HepG2 (cell line): ENCODE measurements at regions not wholly inside any gene's neighbourhood (a gene's known extent, or its start where the extent isn't known, plus 50 kb on each side); places are given as distances from the start of the nearest gene placed in this dataset.
A peak's percentile ranks its signal among the peaks of the same experiment; 100 is the strongest.

Experiments
- ATAC-seq: fragments of 200-7000 bp; cut with Tn5 transposase; 3 replicates; pipeline ENCODE4 v1.9.1; 2020; ENCODE audit warnings: mild to moderate bottlenecking, moderate library complexity
- BruUV-seq: library from RNA; stranded (reverse); fragments of 400-500 nt; replicated peaks from 2 replicates; lab custom pipeline; 2021; lab: Mats Ljungman, UMichigan
- CTCF ChIA-PET: fragments of 300-600 bp; formaldehyde crosslinking; extraction: SDS; loops from one replicate; lab custom pipeline; 2021; ENCODE audit warnings: low total read pairs, inconsistent platforms, low intra/inter-chr PET ratio; lab: Yijun Ruan, JAX
- POLR2A ChIA-PET: fragments of 350-600 bp; sonication (Branson Sonifier 250); formaldehyde crosslinking; loops from one replicate; lab custom pipeline; 2020; ENCODE audit warnings: antibody characterized with exemption, inconsistent platforms; lab: Yijun Ruan, JAX
- DNase-seq: peaks from one replicate; pipeline ENCODE4 v3.0.0-alpha.2; 2015; ENCODE audit warnings: low spot score
- FAIRE-seq: peaks from 3 replicates; lab custom pipeline; 2011; peaks lifted over from hg19 to GRCh38; lab: Jason Lieb, UNC
- H2AFZ ChIP-seq: one replicate; pipeline ENCODE4 v1.6.1; 2011; ENCODE audit warnings: low read length, inconsistent platforms
- H3K27ac ChIP-seq: fragments of 300-600 bp; 3 replicates; pipeline ENCODE4 v1.8.0; 2011; ENCODE audit warnings: mixed run types, mild to moderate bottlenecking, mixed read lengths, low read length, inconsistent platforms; ENCODE audit not compliant: insufficient read depth; ENCODE audit errors: extremely low read length
- H3K27me3 ChIP-seq, 2 experiments: fragments of 200-600 bp in 1 of 2; 2 replicates in 1 of 2; 3 replicates in 1 of 2; pipeline versions ENCODE4 v1.6.0 to v1.8.0; 2011; ENCODE audit warnings: low read length in 2 of 2, mild to moderate bottlenecking in 2 of 2, moderate library complexity in 2 of 2, inconsistent platforms in 1 of 2; ENCODE audit not compliant: insufficient read depth in 2 of 2, control insufficient read depth in 1 of 2
- H3K36me3 ChIP-seq, 2 experiments: fragments of 200-600 bp in 1 of 2; replicated peaks in 1 of 2; 2 replicates in 1 of 2; 3 replicates in 1 of 2; pipeline versions ENCODE4 v1.5.1 to v1.8.0; 2011; ENCODE audit warnings: low read length in 2 of 2, inconsistent platforms in 1 of 2; ENCODE audit not compliant: insufficient read depth in 2 of 2, control insufficient read depth in 1 of 2
- H3K4me1 ChIP-seq: 2 replicates; pipeline ENCODE4 v1.5.1; 2012; ENCODE audit warnings: low read length, inconsistent platforms; ENCODE audit not compliant: insufficient read depth
- H3K4me2 ChIP-seq: 2 replicates; pipeline ENCODE4 v1.6.0; 2011; ENCODE audit warnings: low read depth, low read length, inconsistent platforms
- H3K4me3 ChIP-seq, 3 experiments: fragments of 200-600 bp in 1 of 3; sonication (generic), shearing (Covaris generic) in 1 of 3; replicated peaks in 1 of 3; 2 replicates each; pipeline ENCODE4 v1.5.1; 2011 to 2016; ENCODE audit warnings: low read length in 3 of 3, inconsistent platforms in 2 of 3, low read depth in 2 of 3, mild to moderate bottlenecking in 2 of 3, control low read depth in 1 of 3, mixed read lengths in 1 of 3; ENCODE audit not compliant: insufficient read depth in 1 of 3
- H3K79me2 ChIP-seq: one replicate; pipeline ENCODE4 v1.6.1; 2011; ENCODE audit warnings: low read length, inconsistent platforms; ENCODE audit not compliant: insufficient read depth
- H3K9ac ChIP-seq: 2 replicates; pipeline ENCODE4 v1.6.0; 2011; ENCODE audit warnings: mild to moderate bottlenecking, low read depth, low read length, inconsistent platforms; ENCODE audit not compliant: insufficient read depth
- H3K9me3 ChIP-seq: 2 replicates; pipeline ENCODE4 v1.5.1; 2012; ENCODE audit warnings: mild to moderate bottlenecking, low read length
- H4K20me1 ChIP-seq: 2 replicates; pipeline ENCODE4 v1.6.0; 2011; ENCODE audit warnings: inconsistent platforms, mild to moderate bottlenecking, low read length, moderate library complexity; ENCODE audit not compliant: insufficient read depth
- CEBPG ChIP-seq: IDR thresholded peaks from 2 replicates; pipeline ENCODE4 v1.6.1; 2016
- MIER2 ChIP-seq: IDR thresholded peaks from 2 replicates; pipeline ENCODE4 v1.6.1; 2016; ENCODE audit warnings: missing biosample characterization, missing genetic modification reagents
- REST ChIP-seq, 2 experiments: IDR thresholded peaks; 2 replicates each; pipeline ENCODE4 v1.6.1; 2011 to 2012; ENCODE audit warnings: low read length in 2 of 2, borderline replicate concordance in 1 of 2, low read depth in 1 of 2, mild to moderate bottlenecking in 1 of 2, moderate library complexity in 1 of 2
- SAP130 ChIP-seq: IDR thresholded peaks from 2 replicates; pipeline ENCODE4 v1.6.1; 2016; ENCODE audit warnings: low read depth
- SMARCC2 ChIP-seq: fragments of 450-650 bp; IDR thresholded peaks from 2 replicates; pipeline ENCODE4 v1.6.1; 2017; ENCODE audit warnings: antibody characterized with exemption, mild to moderate bottlenecking
- ZNF180 ChIP-seq: sonication (generic); formaldehyde crosslinking; IDR thresholded peaks from 2 replicates; pipeline ENCODE4 v1.4.0; 2020; ENCODE audit warnings: low read depth, missing genetic modification reagents, borderline replicate concordance
- ZNF367 ChIP-seq: sonication (generic); formaldehyde crosslinking; IDR thresholded peaks from 2 replicates; pipeline ENCODE4 v1.4.0; 2020; ENCODE audit warnings: missing genetic modification reagents, borderline replicate concordance
- ZNF576 ChIP-seq: sonication (generic); formaldehyde crosslinking; IDR thresholded peaks from 2 replicates; pipeline ENCODE4 v1.4.0; 2020; ENCODE audit warnings: mild to moderate bottlenecking, missing genetic modification reagents
- ZNF850 ChIP-seq: sonication (generic); formaldehyde crosslinking; conservative IDR thresholded peaks from 2 replicates; pipeline ENCODE4 v1.9.0; 2021; ENCODE audit warnings: mild to moderate bottlenecking, missing genetic modification reagents
- WGBS: methylation state at CpG from one replicate; pipeline ENCODE4 v1.1.6; 2017; ENCODE audit warnings: low lambda C conversion rate; 5-methylcytosine and 5-hydroxymethylcytosine counted together
- in situ Hi-C: cut with HindIII; loops from 2 replicates; pipeline ENCODE4 v1.10.0; 2017; ENCODE audit warnings: low pct_unique_long_range_greater_than_20kb; ENCODE audit not compliant: extremely low pct_ligation_motif_present
- intact Hi-C: fragments of 100-400 bp; cut with micrococcal nuclease; formaldehyde crosslinking; loops from one replicate; pipeline ENCODE4 v1.10.0; 2022; ENCODE audit not compliant: unreplicated experiment
- TF ChIP-seq, protein P1 (sequence below): sonication (generic); formaldehyde crosslinking; conservative IDR thresholded peaks from 2 replicates; pipeline ENCODE4 v1.8.1; 2023; ENCODE audit warnings: missing genetic modification reagents

GRCh38 chr7:131194070-131194865 is 133.4 kb upstream of the MKLN1 start (continued):
- TF ChIP-seq SMARCC2 (no peak), ZNF367 (no peak), CEBPG (CRISPR knock-in tag) (peak; percentile 52), ZNF850 (no peak), ZNF576 (CRISPR knock-in tag) (no peak)
- TF ChIP-seq, all 625 proteins: peak for 3

DNA sequence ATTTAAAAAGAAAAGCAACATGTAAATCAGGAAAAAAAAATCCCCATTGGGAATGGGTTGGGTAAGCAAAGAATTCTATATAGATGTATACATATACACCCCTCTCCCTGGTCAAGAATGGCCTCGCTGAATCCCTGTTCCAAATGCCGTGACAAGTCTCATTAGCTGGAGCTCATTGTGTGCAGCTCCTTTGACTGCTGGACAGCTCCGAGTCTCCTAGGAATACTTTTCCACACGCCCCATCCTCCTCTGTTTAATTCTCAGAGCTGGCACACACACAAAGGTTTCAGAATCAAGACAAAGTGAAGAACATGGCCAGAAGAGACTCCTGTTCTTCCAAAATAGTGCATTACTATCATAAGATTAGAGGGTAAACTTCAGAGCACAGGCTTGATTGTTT is 130.9 kb upstream of the MKLN1 start:
- TF ChIP-seq SAP130 (CRISPR knock-in tag) = 0 out of 2 replicates have a peak, but pooled peaks have one; percentile 19
- TF ChIP-seq MIER2 (CRISPR knock-in tag) = peak; percentile 93
- TF ChIP-seq, protein P1, sequence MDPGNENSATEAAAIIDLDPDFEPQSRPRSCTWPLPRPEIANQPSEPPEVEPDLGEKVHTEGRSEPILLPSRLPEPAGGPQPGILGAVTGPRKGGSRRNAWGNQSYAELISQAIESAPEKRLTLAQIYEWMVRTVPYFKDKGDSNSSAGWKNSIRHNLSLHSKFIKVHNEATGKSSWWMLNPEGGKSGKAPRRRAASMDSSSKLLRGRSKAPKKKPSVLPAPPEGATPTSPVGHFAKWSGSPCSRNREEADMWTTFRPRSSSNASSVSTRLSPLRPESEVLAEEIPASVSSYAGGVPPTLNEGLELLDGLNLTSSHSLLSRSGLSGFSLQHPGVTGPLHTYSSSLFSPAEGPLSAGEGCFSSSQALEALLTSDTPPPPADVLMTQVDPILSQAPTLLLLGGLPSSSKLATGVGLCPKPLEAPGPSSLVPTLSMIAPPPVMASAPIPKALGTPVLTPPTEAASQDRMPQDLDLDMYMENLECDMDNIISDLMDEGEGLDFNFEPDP (CRISPR knock-in tag) = 0 out of 2 replicates have a peak, but pooled peaks have one; percentile 32
- no peak for TF ChIP-seq ZNF180 (CRISPR knock-in tag)
- peak; percentile 65 to 95 for TF ChIP-seq REST (IDR thresholded peaks at IDR 0.05; ENCODE audit: borderline replicate concordance in 1 of 2, low read depth in 1 of 2, low read length in 2 of 2)
- H3K4me1 ChIP-seq = no peaks in the 10 kb centered on the region
- no peak overlapping the region for H3K9ac ChIP-seq
- no peak overlapping the region for H2AFZ ChIP-seq
- ChIA-PET CTCF (no interaction called here), POLR2A (no interaction called here)
- no TSS peak for BruUV-seq
- H4K20me1 ChIP-seq = no peaks in the 10 kb centered on the region
- H3K4me2 ChIP-seq = no peak overlapping the region
- H3K27ac ChIP-seq = no peak overlapping the region
- in situ Hi-C loops (no loop called here), intact Hi-C loops (no loop called here)
- H3K79me2 ChIP-seq = no peaks in the 10 kb centered on the region
- FAIRE-seq (no peak), DNase-seq (no peak), ATAC-seq (peak; percentile 67)
- no peaks in the 10 kb centered on the region for H3K9me3 ChIP-seq
- H3K36me3 ChIP-seq = no peaks in the 10 kb centered on the region
- no peak overlapping the region for H3K4me3 ChIP-seq
- H3K27me3 ChIP-seq = no peaks in the 10 kb centered on the region
- 8% methylated on average over 4 of the region's 4 CpGs for WGBS
